HepG2 (cell line): ENCODE measurements at regions not wholly inside any gene's neighbourhood (a gene's known extent, or its start where the extent isn't known, plus 50 kb on each side); places are given as distances from the start of the nearest gene placed in this dataset.

Experiments
- MAFK ChIP-seq, 2 experiments: IDR thresholded peaks in 1 of 2; conservative IDR thresholded peaks in 1 of 2; 2 replicates each; pipeline ENCODE4 v1.6.1; 2011; ENCODE audit warnings: improper control_type of control experiment in 2 of 2, low read length in 2 of 2
- POLR2A ChIP-seq, 2 experiments: IDR thresholded peaks; 2 replicates each; pipeline ENCODE4 v1.6.1; 2011; ENCODE audit warnings: low read depth in 2 of 2, low read length in 2 of 2, mild to moderate bottlenecking in 1 of 2, moderate library complexity in 1 of 2; ENCODE audit not compliant: insufficient read depth in 1 of 2
- POLR2AphosphoS5 ChIP-seq: IDR thresholded peaks from 2 replicates; pipeline ENCODE4 v1.6.1; 2012; ENCODE audit warnings: low read depth, low read length
- ZSCAN25 ChIP-seq: sonication (generic); formaldehyde crosslinking; IDR thresholded peaks from 2 replicates; pipeline ENCODE4 v1.8.0; 2022; ENCODE audit warnings: mild to moderate bottlenecking, missing genetic modification reagents
- TF ChIP-seq, protein P1 (sequence below): sonication (generic); formaldehyde crosslinking; IDR thresholded peaks from 2 replicates; pipeline ENCODE4 v1.5.0; 2020; ENCODE audit warnings: mild to moderate bottlenecking, missing genetic modification reagents, moderate library complexity

DNA sequence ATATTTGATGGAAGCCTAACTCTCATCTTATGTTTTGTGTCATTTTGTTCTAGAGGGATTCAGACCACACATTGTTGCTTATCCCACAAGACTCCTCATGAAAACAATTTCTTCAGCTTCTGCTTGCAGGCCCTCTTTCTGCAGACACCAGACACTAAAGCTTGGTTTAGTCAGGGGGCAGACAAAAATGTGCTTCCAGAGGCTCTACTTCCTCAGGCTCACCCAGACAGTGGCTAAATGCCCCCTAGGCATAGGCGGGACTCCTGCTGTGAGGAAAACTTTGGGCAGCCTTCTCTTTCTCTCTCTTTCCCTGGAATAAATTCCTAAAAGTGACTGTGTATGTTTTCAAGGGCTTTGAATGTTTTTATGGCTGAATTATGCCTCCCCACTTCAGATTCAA, 435.4 kb upstream of the ATP11B start:
- TF ChIP-seq MAFK (conservative IDR thresholded peaks at IDR 0.05 in 1 of 2, IDR thresholded peaks at IDR 0.05 in 1 of 2; ENCODE audit: low read length in 2 of 2) = no peak
- TF ChIP-seq POLR2A (IDR thresholded peaks at IDR 0.05; ENCODE audit: insufficient read depth in 1 of 2, low read depth in 2 of 2, low read length in 2 of 2) = no peak
- TF ChIP-seq ZSCAN25 (CRISPR knock-in tag) = no peak
- no peak for TF ChIP-seq POLR2AphosphoS5
- TF ChIP-seq, protein P1, sequence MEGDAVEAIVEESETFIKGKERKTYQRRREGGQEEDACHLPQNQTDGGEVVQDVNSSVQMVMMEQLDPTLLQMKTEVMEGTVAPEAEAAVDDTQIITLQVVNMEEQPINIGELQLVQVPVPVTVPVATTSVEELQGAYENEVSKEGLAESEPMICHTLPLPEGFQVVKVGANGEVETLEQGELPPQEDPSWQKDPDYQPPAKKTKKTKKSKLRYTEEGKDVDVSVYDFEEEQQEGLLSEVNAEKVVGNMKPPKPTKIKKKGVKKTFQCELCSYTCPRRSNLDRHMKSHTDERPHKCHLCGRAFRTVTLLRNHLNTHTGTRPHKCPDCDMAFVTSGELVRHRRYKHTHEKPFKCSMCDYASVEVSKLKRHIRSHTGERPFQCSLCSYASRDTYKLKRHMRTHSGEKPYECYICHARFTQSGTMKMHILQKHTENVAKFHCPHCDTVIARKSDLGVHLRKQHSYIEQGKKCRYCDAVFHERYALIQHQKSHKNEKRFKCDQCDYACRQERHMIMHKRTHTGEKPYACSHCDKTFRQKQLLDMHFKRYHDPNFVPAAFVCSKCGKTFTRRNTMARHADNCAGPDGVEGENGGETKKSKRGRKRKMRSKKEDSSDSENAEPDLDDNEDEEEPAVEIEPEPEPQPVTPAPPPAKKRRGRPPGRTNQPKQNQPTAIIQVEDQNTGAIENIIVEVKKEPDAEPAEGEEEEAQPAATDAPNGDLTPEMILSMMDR (CRISPR knock-in tag) = no peak
